VCaP (cell line): ENCODE measurements at regions not wholly inside any gene's neighbourhood (a gene's known extent, or its start where the extent isn't known, plus 50 kb on each side); places are given as distances from the start of the nearest gene placed in this dataset.

Experiments
- H3K27ac ChIP-seq: fragments of 450-650 bp; 2 replicates; pipeline ENCODE4 v1.5.1; 2017
- TF ChIP-seq, protein P1 (sequence below): fragments of 450-650 bp; conservative IDR thresholded peaks from 2 replicates; pipeline ENCODE4 v1.5.1; 2017; ENCODE audit warnings: mild to moderate bottlenecking, moderate library complexity

DNA sequence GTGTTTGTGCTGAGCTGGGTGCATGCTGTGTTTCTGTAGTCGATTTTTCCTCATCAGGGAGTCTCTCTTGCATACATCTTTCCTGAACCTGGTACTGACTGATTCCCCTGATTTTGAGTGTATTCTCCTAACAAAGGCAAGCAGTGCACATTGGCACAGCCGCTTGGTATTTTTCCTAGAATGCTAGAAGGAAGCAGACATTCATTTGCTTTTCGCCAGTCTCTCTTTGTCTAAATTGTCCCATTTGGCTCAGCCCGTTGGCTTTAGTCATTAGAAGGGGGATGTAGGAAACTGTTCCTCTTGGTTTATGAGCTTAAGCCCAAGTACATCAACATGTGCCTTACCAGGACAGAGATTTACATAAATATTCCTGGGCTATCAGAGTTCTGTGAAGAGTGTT, 266.1 kb upstream of the TMTC4 start:
- TF ChIP-seq, protein P1, sequence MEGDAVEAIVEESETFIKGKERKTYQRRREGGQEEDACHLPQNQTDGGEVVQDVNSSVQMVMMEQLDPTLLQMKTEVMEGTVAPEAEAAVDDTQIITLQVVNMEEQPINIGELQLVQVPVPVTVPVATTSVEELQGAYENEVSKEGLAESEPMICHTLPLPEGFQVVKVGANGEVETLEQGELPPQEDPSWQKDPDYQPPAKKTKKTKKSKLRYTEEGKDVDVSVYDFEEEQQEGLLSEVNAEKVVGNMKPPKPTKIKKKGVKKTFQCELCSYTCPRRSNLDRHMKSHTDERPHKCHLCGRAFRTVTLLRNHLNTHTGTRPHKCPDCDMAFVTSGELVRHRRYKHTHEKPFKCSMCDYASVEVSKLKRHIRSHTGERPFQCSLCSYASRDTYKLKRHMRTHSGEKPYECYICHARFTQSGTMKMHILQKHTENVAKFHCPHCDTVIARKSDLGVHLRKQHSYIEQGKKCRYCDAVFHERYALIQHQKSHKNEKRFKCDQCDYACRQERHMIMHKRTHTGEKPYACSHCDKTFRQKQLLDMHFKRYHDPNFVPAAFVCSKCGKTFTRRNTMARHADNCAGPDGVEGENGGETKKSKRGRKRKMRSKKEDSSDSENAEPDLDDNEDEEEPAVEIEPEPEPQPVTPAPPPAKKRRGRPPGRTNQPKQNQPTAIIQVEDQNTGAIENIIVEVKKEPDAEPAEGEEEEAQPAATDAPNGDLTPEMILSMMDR, result no peak
- H3K27ac ChIP-seq, result no peak overlapping the region

DNA sequence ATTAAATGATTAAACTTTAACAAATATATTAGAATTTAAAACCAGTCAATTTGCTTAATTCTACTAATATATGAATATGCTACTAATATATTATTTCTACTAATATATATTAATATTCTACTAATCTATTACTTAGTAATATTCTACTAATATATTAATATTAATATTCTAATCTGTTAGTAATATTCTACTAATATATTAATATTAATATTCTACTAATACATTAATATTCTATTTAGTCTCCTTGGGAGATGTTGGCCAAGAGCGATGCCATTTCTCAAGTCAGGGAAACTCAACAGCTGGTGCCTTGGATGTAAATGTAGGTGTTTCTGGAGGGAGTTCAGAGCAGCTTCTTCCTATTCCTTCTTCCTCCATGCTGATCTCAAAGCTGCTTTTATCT, 259.2 kb upstream of the TMTC4 start:
- no peak overlapping the region for H3K27ac ChIP-seq
- TF ChIP-seq, protein P1, result no peak

DNA sequence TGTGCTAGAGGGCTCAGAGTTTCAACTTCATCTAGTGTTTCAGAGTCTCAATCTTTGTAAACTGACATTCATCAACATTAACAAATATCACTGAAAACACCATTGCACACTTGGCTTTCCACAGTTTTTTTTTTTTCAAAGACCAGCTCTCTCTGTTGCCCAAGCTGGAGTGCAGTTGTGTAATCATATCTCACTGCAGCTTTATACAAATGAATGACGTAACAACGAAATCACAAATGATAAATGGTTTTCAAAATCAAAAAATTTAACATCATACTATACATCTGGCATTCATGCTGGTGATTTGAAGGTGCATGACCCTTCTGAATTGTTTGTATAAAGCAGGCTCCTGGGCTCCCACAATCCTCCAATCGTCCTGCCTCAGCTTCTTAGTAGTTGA, 248.0 kb upstream of the TMTC4 start:
- TF ChIP-seq, protein P1, result no peak
- H3K27ac ChIP-seq, result no peak overlapping the region

DNA sequence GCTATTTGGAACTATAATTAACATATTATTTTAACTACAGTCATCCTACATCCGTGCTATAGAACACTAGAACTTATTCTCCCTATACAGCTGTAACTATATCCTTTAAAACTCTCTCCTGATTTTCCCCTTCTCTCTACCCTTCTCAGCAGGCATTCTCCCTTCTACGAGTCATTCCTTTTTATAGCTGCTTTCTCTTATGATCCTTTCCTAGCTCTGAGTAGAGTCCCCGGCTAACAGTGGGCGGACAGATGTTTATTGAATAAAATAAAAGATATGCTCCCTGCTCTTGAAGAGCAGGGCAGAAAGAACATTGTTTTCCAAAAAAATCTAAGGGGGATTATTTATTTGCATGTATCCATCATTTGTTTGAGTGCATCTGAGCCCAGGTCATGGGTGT, 246.5 kb upstream of the TMTC4 start:
- TF ChIP-seq, protein P1, result no peak
- H3K27ac ChIP-seq, result no peak overlapping the region

DNA sequence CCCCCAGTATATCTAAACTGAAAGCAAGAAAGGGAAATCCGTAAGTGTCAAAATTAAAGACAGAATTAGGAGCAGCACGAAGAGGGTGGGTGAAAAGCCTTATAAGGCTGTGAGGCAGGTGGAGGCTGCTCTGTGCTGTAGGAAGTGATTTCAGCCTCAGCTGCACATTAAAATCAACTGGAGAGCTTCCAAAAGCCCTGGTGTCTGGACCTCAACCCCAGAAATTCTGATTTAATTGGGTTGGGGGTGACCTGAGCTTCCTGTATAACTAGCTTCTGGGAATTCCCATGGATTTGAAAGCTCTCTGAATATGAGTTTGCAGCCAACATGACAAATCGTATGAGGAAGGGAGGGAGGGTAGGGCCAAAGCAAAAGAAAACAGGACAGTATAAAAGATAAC, 242.4 kb upstream of the TMTC4 start:
- no peak overlapping the region for H3K27ac ChIP-seq
- TF ChIP-seq, protein P1, result no peak

DNA sequence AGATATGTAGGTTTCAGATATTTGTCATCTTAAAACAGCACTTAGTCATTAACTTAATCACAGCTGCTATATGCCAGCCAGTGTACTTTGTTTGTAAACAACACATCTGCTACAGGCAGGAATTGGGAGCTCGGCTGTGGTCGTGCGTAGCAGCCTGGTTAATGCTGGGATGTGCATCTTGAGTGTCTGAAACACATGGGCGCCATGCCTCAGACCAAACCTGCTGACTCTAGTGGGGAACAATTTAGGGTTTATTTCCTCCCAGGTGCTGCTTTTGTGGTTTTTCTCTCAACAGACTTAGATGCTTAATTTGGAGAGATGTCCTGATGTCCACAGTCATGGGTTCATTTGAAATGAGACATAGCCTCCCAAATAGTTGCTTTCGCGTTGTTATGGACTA, 238.5 kb upstream of the TMTC4 start:
- TF ChIP-seq, protein P1, result no peak
- H3K27ac ChIP-seq, result no peak overlapping the region

DNA sequence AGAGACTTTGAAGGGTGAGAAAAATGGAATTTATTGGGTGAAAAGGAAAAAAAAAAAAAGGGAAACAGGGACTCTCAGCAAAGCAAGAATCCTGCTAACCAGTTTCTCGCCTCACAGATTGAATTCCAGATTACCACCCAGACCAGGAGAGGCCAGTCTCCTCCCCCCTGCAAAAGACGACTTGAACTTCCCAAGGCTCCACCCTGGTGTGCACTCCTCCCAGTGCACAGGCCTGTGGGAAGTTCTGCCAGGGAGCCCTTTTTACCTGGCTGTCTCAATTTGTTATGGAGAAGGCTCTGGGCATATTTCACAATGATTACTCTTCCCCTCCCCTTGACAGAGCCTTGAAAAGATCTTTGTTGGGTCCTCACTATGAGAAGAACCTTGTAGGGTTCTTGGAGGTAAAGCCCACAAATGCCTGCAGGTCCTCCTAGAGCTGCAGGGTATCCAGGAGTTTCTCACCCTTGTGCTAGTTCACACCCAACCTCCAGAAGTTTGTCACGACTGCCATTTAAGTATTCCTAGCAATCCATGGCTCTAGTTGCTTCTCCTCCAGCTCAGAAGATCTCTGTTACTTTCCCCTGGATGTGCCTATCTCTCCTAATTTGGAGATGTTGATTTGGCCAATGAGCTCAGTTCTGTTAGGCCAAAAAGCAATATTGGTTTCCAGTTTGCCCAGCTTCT, 229.8 kb upstream of the TMTC4 start:
- no peak overlapping the region for H3K27ac ChIP-seq
- TF ChIP-seq, protein P1, result no peak
